Suprapubic skin (tissue), 3 donors: ENCODE measurements at regions not wholly inside any gene's neighbourhood (a gene's known extent, or its start where the extent isn't known, plus 50 kb on each side); places are given as distances from the start of the nearest gene placed in this dataset.

ENCODE experiments used
- CTCF ChIP-seq, 2 donors: fragments of 200-600 bp in 1 of 2; fragments of 450-650 bp in 1 of 2; sonication (generic) in 1 of 2; IDR thresholded peaks; one replicate each; pipeline ENCODE4 v1.5.1; 2016 to 2019; ENCODE audit warnings: antibody characterized with exemption in 2 of 2, mild to moderate bottlenecking in 1 of 2, moderate library complexity in 1 of 2
- POLR2A ChIP-seq, 2 donors: fragments of 450-650 bp; IDR thresholded peaks; one replicate each; pipeline ENCODE4 v1.6.1; 2017; ENCODE audit warnings: antibody characterized with exemption in 2 of 2, mild to moderate bottlenecking in 2 of 2, moderate library complexity in 2 of 2

GRCh38 chr14:34228650-34228976, 233.4 kb downstream of the SPTSSA start:
- TF ChIP-seq POLR2A (IDR thresholded peaks at IDR 0.05) (no peak), CTCF (IDR thresholded peaks at IDR 0.05) (no peak)
